T-helper 1 cell treated with Interleukin-12 subunit alpha and Interleukin-12 subunit beta and Interleukin-4 antibody, amounts not matched to agents 30 μg/mL and 1 μg/mL, for 36 hours (primary cell): ENCODE measurements at regions not wholly inside any gene's neighbourhood (a gene's known extent, or its start where the extent isn't known, plus 50 kb on each side); places are given as distances from the start of the nearest gene placed in this dataset.

Experiments used
- H3K27ac Mint-ChIP-seq: one replicate; pipeline ENCODE4 v1.8.0; 2021; ENCODE audit warnings: mild to moderate bottlenecking, mixed read lengths
- H3K27me3 Mint-ChIP-seq: one replicate; pipeline ENCODE4 v1.8.0; 2021; ENCODE audit warnings: low read depth, mixed read lengths
- H3K36me3 Mint-ChIP-seq: one replicate; pipeline ENCODE4 v1.8.0; 2021; ENCODE audit warnings: low read depth, mixed read lengths
- H3K4me1 Mint-ChIP-seq: one replicate; pipeline ENCODE4 v1.8.0; 2021; ENCODE audit warnings: low read depth, mixed read lengths
- H3K4me3 Mint-ChIP-seq: one replicate; pipeline ENCODE4 v1.8.0; 2021; ENCODE audit warnings: mild to moderate bottlenecking, moderate library complexity, mixed read lengths
- H3K9me3 Mint-ChIP-seq: one replicate; pipeline ENCODE4 v1.8.0; 2021; ENCODE audit warnings: mixed read lengths

- H3K27me3 Mint-ChIP-seq, result no peaks in the 10 kb centered on the region
- no peak overlapping the region for H3K27ac Mint-ChIP-seq
- no peaks in the 10 kb centered on the region for H3K36me3 Mint-ChIP-seq
- no peak overlapping the region for H3K4me3 Mint-ChIP-seq
- H3K9me3 Mint-ChIP-seq, result no peaks in the 10 kb centered on the region
- H3K4me1 Mint-ChIP-seq, result no peaks in the 10 kb centered on the region
Measured at GRCh38 chrY:12621454-12622081, 79.5 kb upstream of the USP9Y start.

GRCh38 chrY:12623204-12623603 is 77.8 kb upstream of the USP9Y start:
- Mint-ChIP-seq H3K27me3 (no peaks in the 10 kb centered on the region), H3K27ac (no peak overlapping the region), H3K4me1 (peaks cover 6% of the 10 kb centered on the region), H3K9me3 (no peaks in the 10 kb centered on the region), H3K4me3 (no peak overlapping the region), H3K36me3 (peaks cover under 1% of the 10 kb centered on the region)

GRCh38 chrY:12642986-12643385 is 58.0 kb upstream of the USP9Y start:
- H3K36me3 Mint-ChIP-seq, result no peaks in the 10 kb centered on the region
- no peak overlapping the region for H3K4me3 Mint-ChIP-seq
- no peaks in the 10 kb centered on the region for H3K4me1 Mint-ChIP-seq
- H3K27ac Mint-ChIP-seq, result no peak overlapping the region
- H3K27me3 Mint-ChIP-seq, result peaks cover 5% of the 10 kb centered on the region
- no peaks in the 10 kb centered on the region for H3K9me3 Mint-ChIP-seq

- H3K27me3 Mint-ChIP-seq, result no peaks in the 10 kb centered on the region
- H3K36me3 Mint-ChIP-seq, result no peaks in the 10 kb centered on the region
- H3K4me1 Mint-ChIP-seq, result no peaks in the 10 kb centered on the region
- H3K9me3 Mint-ChIP-seq, result no peaks in the 10 kb centered on the region
- H3K27ac Mint-ChIP-seq, result no peak overlapping the region
- no peak overlapping the region for H3K4me3 Mint-ChIP-seq
Measured at GRCh38 chrY:12643693-12644348, 57.2 kb upstream of the USP9Y start.

GRCh38 chrY:12651095-12651494 is 49.9 kb upstream of the USP9Y start:
- Mint-ChIP-seq H3K36me3 (no peaks in the 10 kb centered on the region), H3K9me3 (no peaks in the 10 kb centered on the region), H3K27me3 (no peaks in the 10 kb centered on the region), H3K4me1 (no peaks in the 10 kb centered on the region), H3K4me3 (no peak overlapping the region), H3K27ac (no peak overlapping the region)
